HG02884 (cell line): ENCODE measurements at regions not wholly inside any gene's neighbourhood (a gene's known extent, or its start where the extent isn't known, plus 50 kb on each side); places are given as distances from the start of the nearest gene placed in this dataset.

Source experiments
- ATAC-seq: cut with Tn5 transposase; IDR thresholded peaks from one replicate; pipeline ENCODE4 v1.9.1; 2021; ENCODE audit warnings: mild to moderate bottlenecking, moderate library complexity; ENCODE audit not compliant: unreplicated experiment

DNA sequence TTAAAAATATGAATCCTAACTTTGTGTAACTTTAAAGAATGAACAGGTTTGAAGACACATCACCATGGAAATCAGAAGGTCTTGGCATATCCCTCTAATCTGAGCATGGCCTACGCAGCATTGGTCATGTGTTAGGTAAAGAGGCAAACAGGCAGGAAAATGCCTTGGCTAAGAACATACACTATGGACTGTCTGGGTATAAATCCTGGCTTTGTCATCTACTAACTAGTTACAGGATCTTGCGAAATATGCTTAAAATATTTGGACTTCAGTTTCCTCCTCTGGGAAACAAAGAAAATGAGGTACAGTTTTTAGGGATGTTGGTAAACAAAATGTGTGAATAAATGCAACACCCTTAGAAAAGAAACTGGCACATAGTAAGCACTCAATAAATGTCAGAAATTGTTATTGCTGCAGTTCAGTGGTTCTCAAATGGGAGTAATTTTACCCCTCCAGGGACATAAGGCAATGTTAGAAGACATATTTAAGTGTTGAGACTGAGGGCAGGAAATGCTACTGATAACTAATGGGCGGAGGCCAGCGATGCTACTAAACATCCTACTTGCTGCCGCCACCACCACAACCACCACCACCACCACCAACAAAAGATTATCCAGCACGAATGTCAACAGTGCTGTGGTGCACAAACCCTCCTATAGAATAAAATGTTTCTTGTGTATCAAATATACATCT lies 770.8 kb upstream of the SOX9 start:
- ATAC-seq, result no peak

DNA sequence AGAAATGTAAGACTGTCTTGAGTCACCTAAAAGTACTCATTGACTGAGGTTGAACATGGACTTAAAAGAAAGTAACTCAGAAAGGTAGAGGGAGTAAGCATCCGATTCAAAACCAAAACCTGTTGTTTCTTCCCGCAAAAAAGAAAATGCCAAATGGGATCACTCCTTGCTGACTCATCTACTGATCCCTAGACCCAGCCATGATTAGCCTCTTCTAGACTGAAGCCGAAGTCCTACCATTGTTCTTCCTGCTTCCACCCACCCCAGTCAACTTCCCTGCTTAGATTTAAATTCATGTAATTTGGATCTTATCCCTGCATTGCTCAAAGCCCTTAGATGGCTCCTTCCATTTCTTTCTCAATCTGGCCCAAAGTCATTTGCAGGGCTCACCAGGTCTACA lies 760.5 kb upstream of the SOX9 start:
- ATAC-seq, result no peak

DNA sequence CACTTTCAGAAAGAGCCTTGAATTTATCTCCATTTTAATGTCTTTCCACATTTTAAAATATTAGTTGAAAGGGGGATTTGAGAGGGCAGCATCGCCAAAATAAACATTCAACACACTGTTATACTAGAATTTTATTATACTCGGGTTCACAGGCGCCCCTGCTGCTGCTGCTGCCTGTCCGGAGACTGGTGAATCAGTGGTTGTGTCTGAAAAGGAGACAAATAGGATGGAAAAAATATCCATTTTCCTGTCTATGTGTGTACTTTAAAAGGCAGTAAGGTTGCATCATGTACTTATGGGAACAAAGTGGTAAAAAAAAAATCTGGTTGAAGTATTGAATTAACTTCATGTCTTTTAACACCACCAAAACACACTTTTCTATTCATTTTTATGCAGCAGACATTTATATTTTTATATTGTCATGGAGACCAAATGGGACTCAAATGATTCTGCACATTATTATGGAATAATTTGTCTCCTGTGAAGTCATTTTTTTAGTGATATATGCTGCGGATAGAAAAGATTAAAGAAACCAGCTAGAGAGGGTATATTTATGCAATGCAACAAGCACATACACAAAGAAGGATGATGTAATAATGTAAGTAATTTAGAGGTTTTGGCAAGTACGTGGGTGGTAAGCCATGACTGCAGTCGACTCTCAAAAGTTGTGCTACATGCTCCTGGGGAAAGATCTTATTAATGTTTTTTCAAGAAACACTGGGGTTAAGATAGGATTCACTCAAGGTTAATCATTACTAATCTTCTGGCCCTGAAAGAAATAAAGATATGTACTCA lies 759.0 kb upstream of the SOX9 start:
- ATAC-seq, result no peak

DNA sequence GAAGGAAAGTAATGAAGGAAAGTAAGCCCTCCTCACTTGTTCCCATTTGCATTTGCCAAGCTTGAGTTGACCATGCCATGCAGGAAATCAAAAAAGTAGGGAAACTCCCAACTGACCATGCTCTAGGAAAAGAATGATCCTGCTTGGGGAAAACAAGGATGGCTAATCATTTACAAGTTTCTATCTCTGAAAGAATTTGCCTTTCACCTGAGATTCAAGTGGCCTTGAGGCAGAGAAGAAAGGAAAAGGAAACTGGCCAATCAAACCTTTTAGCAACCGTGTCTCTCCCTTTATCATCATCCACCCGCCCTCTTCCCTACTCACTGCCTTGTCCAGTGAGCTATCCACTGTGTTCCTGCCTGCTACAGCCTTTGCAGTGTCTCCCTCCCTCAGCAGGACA lies 757.2 kb upstream of the SOX9 start:
- ATAC-seq, result no peak

DNA sequence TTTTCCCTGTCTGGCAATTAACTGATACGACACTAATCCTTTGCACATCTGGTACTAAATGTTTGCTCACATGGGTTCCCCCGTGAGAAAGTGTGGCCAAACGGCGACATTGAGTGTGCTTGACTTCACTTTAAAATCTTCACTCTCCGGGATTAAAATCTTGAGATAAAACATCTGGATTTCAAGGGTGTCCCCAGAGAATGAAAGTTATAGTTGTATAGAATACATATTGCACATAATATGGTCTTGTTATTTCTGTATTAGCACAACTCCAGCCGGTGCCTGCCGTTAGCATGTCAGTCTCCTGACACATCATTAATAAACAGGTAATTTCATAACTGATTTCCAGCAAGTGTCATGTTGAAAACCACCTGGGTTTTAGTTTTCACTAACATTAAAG lies 749.0 kb upstream of the SOX9 start:
- no peak for ATAC-seq

DNA sequence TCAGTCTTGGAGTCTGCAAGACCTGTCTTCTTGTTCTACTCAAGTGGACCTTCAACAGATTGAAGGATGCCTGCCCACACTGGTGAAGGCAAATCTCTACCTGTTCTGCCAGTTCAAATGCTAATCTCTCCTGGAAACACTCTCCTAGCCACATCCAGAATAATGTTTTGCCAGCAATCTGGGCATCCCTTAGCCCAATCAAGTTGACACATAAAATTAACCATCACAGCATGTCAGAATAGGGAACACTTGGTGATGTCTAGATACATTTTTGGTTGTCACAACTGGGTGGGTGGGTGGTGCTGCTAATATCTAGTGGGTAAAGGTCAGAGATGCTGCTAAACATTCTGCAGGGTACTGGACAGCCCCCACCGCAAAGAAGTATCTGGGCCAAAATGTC lies 744.9 kb upstream of the SOX9 start:
- ATAC-seq, result no peak

DNA sequence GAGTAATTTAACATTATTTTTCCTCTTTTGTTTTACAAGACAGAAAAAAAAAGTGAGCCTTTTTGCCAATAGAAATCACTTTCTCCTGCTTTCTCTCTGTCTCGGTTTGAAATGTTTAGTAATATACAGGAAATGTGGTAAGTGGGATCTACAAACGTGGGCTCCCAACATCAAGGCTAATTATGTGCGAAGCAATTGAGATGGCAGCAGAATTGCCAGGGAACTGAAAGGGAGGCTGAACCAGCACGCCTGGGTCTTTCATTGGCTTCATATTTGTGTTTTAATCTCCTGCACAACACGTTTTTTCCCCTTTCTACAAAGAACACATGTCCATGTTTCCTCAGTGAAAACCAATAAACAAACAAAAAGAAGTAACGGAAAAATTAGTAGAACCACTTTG lies 743.9 kb upstream of the SOX9 start:
- no peak for ATAC-seq

DNA sequence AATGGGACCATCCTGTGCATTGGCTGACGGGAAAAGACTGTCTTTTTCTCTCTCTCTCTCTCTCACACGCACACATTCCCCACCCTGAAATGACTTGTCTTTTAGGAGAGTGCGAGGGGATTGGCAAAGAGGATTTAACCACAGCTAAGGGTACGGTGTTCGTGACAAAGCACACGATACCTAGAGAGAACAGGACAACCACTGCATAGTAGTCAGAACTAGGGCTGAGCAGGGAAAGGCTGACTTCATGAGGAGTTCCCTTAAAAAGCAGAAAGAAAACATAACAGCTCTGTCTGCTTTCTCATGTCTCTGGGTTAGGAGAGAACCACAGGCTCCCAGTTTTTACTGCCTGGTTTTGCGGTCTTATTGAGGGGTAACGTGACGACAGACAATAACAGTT lies 742.8 kb upstream of the SOX9 start:
- ATAC-seq, result no peak

DNA sequence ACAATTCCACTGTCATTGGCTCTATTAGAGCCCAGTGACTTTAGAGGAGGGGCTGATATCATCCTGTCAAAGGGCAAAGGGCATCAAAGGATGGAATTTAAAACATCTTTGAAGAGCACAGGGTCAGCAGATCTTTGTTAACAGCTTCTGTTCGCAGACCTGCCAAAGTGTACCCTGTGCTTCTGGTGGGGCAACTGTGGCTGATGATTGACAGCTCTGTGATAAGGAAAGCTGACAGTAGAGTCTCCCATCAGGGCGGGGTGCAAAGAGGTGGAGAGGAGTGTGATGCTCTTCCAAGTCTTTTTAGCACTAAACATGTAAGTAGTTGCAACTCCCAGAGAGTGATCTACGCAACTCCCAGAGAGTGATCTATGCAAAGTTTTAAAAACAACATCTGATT lies 742.1 kb upstream of the SOX9 start:
- no peak for ATAC-seq

DNA sequence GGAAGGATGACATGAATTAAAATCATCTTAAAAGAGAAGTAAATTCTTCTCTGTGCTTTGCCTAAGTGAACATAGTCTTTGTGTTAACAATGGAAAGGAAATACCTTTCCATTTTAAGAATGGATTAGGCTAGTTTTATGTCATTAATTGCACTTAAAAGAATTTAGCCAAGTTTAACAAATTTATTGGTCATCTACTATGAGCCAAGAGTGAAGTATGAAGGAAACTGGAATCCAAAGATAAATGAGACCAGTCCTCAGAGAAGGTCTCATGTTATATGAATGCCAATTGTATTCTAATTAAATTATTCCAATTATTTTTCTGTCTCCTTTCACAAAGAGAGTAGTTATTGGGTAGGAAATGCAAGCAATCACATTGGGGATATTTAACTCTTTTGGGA lies 741.3 kb upstream of the SOX9 start:
- no peak for ATAC-seq

DNA sequence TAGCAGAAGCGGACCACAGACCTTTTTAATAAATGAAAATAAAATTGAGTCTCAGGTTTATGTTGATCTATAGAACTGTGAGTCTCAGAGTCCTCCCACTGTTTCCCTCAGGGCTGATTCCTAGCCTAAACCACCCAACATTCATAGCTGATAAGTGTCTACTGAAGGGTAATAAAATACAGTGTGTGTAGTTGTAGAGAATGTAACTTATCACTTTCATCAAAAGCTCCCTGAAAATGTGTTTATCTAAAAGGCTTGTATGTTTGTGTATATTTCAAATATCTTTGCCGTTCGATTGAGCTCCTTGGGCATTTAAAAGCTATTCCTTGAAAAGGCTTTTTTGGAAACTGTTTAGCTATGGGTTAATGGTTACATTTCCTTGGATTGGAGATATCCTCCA lies 740.3 kb upstream of the SOX9 start:
- no peak for ATAC-seq

DNA sequence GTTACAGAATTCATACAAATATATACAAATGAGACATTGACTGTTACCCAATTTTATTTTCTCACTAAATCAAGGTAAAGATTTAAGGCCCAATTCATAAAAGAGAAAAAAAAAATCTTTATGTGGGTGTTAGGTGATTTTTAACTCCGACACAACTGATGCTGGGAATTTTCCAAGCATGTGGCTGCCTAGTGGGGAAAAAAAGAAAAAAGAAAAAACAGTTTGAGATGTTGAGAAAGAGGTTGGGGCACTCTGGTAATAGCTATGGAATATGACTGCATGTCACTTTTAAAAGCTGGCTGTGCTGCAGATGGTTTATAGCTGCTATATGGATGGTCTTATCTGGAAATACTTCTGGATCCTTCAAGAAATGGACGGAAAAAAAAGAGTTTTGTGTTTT lies 739.9 kb upstream of the SOX9 start:
- no peak for ATAC-seq

DNA sequence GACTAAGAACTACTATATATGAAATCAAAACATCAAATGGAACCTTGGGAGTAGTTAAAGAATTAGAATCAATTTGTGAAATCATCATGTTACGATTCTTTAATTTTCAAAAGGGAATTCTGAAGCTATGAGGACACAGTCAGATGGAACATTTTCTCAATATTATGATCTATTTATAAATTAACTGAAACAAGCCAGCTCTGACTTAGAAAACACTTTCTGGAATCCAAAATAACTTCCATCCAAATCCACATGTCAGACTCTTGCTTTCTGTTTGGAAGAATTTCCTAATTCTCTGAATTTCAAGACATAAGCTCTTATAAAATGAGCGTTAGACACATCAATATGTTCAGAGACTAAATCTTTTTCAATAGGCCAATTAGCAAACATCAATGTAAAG lies 737.7 kb upstream of the SOX9 start:
- no peak for ATAC-seq

DNA sequence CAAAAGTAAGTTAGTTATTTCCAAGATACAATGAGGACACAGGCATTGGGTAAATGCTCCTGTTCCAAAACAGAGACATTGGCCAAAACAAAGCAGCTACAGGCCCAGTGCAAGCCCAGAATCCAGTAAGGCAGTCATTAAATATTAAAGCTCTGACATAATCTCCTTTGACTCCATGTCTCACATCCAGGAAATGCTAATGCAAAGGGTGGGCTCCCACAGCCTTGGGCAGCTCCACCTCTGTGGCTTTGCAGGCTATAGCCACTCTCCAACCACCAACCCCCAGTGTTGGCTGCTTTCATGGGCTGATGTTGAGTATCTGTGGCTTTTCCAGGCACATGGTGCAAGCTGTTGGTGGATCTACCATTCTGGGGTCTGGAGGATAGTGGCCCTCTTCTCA lies 733.4 kb upstream of the SOX9 start:
- ATAC-seq, result no peak

DNA sequence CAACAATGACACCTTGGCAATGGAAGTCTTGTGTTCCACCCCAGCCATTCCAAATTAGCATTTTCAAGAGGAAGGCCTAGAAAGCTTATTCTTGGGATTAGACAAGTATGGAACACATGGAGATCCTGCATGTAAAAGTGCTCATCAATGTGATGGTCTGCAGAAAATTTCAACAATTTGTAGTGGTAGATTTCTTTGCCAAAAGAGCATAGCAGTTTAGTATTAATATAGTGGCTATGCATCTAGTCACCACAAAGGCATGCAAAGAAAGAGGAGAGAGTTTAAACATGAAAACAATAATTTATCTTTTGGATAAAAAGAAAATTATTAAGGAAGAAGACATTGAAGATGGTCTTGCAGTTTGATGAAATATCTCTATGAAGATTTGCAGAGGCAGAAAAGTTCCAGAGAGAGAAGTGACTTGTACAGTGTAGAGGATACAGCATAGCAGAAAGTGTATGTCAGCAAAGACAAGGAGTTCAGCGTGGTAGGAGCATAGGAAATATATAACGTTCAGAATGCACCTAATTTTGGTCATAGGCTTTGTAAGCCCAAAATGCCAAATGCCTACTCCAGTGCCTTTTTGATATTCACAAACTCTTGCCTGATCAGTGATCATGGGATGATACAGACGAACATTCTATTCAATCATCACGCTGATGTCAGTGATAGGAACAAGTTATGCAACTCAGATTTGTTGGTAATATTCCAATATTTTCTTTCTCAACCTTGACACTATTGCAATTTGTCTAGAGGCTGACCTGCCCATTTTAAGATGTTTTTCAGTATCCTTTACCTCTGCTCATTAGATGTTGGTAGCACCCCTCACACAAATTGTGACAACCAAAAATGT lies 727.9 kb upstream of the SOX9 start:
- no peak for ATAC-seq

DNA sequence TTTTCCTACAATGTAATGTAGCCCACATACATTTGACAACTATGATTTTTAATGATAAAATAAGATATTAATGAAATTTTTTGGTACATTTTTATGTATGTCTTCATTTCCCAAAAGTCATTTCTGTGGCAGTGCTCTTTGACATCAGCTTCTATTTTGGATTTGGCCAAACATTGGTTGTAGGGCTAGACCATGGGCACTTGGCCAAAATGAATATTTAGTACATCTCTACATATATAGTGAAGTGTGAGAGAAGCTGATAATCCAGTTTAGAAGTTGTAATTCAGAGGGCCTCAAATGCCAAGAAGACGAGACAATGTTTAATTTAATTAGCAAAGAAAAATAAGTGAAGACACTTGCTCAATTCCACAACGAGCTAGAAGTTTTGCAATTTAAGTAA lies 724.9 kb upstream of the SOX9 start:
- no peak for ATAC-seq

DNA sequence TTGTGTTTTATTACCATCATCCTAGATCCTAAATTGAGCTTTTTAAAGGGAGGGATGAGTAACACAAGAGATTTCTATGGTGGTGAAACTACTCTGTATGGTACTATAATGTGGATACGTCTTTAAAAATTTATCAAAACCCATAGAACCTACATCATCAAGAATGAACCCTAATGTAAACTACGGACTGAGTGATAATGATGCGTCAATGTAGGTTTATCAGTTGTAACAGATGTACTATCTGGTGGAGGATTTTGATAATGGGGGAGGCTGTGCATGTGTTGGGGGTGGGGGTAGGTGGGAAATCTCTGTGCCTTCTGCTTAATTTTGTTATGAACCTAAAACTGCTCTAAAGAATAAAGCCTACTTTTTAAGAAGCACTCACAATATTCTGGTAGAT lies 724.1 kb upstream of the SOX9 start:
- ATAC-seq, result no peak

DNA sequence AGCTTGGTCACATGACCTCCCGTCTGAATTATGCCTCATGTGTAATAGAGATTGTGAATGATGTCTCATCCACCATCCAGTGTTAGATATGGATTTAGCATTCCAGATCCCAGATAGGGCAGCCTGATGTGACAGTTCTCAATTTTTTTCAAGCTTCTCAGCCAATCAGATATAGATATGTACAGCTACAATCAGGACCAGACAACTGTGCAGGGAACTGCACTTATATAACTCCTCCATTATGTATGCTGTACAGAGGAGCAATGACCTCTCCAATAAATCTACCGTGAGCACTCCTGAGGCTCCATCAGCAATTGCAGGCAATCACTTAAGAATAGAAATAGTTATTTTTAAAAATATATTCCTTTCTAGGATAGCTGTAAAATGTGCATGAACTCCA lies 722.8 kb upstream of the SOX9 start:
- no peak for ATAC-seq

DNA sequence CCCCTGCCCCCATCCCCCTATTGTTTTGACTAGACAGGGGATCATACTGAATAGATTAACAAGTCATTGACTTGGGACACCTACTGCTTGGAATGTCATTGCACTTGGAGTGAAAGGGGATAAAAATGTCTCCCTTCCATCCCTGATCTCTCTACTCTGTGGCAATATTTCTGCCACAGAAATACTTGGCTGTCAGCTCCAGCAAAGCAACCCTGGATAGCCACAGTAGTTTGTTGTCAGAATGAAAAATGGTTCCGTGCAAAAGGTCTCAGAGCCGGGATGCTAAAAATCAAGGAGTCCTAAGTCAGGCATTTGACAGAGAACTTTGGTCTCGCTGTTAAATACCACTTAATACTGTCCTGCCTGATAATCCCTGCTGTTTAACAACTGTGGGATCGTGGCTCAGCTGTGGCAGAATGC lies 722.0 kb upstream of the SOX9 start:
- no peak for ATAC-seq

DNA sequence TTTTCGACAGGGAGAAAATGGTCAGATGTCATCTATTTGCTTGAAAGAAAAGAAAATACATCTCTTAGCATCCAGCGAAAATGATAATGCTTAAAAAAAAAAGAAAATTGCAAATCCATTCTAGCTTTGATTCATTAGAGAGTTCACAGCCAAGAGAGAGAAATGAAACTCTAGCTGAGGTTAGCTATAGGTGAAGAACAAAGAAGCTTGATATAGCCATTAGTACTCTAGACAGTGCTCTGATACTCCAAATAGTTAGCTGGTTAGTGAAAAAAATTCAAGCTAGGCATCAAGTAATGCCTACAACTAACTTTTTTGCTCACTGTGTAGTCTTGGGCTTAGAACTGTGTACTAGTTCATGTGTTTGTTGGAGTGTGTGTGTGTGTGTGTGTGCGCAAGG lies 721.6 kb upstream of the SOX9 start:
- ATAC-seq, result no peak

DNA sequence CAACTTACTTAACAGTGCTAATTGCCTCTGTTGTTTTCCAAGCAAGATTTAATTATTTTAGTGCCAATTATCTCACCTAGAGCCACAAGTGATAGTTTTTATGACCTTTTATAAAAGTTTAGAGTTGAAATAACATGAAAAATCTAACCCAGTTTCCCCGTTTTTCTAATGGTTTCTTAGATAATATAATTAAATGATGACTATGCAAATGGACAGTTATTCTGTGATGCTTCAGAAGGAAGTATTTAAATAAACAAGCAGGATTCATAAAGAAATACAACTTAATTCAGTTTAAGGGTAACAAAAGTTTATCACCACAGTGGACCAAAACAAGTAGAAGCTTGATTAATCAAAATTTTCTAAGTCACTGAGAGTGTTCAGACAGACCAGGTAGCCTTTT lies 721.2 kb upstream of the SOX9 start:
- no peak for ATAC-seq

DNA sequence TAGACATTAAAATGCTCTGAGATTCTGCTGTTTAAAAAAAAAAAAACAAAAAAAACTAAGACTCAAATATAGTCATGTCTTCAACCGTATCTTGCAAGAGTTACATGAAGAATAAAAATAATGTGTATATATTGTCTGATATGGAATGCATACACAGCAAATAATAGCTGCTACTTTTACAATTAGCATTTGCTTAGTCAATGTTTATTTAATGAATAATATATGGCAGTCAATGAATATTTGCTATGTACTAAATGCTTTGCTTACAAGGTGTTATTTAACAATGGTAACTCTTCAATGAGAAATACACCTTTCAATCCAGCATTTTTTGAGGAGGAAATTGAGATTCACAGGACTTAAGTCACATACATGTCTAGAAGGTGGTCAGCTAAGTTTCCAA lies 718.8 kb upstream of the SOX9 start:
- ATAC-seq, result no peak
